Islet of Langerhans (tissue), 1 donor: ENCODE measurements at regions not wholly inside any gene's neighbourhood (a gene's known extent, or its start where the extent isn't known, plus 50 kb on each side); places are given as distances from the start of the nearest gene placed in this dataset.

ENCODE experiments used
- FAIRE-seq: peaks from one replicate; lab custom pipeline; 2011; peaks lifted over from hg19 to GRCh38; lab: Jason Lieb, UNC

- no peak for FAIRE-seq
These were observed 204.5 kb downstream of the BRD1 start for GRCh38 chr22:49623176-49623575.

GRCh38 chr22:49622241-49623105, 205.2 kb downstream of the BRD1 start:
- no peak for FAIRE-seq

GRCh38 chr22:49621601-49622210, 206.0 kb downstream of the BRD1 start:
- no peak for FAIRE-seq

- no peak for FAIRE-seq
These were observed 207.0 kb downstream of the BRD1 start for GRCh38 chr22:49620666-49621065.

- no peak for FAIRE-seq
These were observed 207.6 kb downstream of the BRD1 start for GRCh38 chr22:49620003-49620556.

GRCh38 chr22:49619301-49619700, 208.4 kb downstream of the BRD1 start:
- no peak for FAIRE-seq

- FAIRE-seq: no peak
These were observed 209.1 kb downstream of the BRD1 start for GRCh38 chr22:49618677-49618953.

- FAIRE-seq: no peak
These were observed 209.6 kb downstream of the BRD1 start for GRCh38 chr22:49617866-49618676.

GRCh38 chr22:49617264-49617663, 210.4 kb downstream of the BRD1 start:
- FAIRE-seq: no peak

GRCh38 chr22:49616356-49617231, 211.1 kb downstream of the BRD1 start:
- no peak for FAIRE-seq

GRCh38 chr22:49614966-49615965, 212.4 kb downstream of the BRD1 start:
- FAIRE-seq: no peak

- no peak for FAIRE-seq
These were observed 214.0 kb downstream of the BRD1 start for GRCh38 chr22:49613511-49614270.

- FAIRE-seq: no peak
These were observed 214.6 kb downstream of the BRD1 start for GRCh38 chr22:49613108-49613507.

- FAIRE-seq: no peak
These were observed 218.3 kb downstream of the BRD1 start for GRCh38 chr22:49609207-49609876.

- no peak for FAIRE-seq
These were observed 219.0 kb downstream of the BRD1 start for GRCh38 chr22:49608660-49609059.

GRCh38 chr22:49608228-49608627, 219.4 kb downstream of the BRD1 start:
- no peak for FAIRE-seq

GRCh38 chr22:49607821-49608220, 219.9 kb downstream of the BRD1 start:
- FAIRE-seq: no peak

- FAIRE-seq: no peak
These were observed 220.9 kb downstream of the BRD1 start for GRCh38 chr22:49606562-49607290.
